K562 (cell line): ENCODE measurements at regions not wholly inside any gene's neighbourhood (a gene's known extent, or its start where the extent isn't known, plus 50 kb on each side); places are given as distances from the start of the nearest gene placed in this dataset.

ENCODE experiments used
- ATAC-seq: fragments of 200-7000 bp; cut with Tn5 transposase; 3 replicates; pipeline ENCODE4 v1.9.1; 2020; ENCODE audit warnings: moderate library complexity
- BruUV-seq: library from RNA; stranded (reverse); fragments of 400-500 nt; replicated peaks from 2 replicates; lab custom pipeline; 2021; lab: Mats Ljungman, UMichigan
- CTCF ChIA-PET: fragments of 300-600 bp; formaldehyde crosslinking; extraction: SDS; loops from one replicate; lab custom pipeline; 2021; ENCODE audit warnings: low intra/inter-chr PET ratio; lab: Yijun Ruan, JAX
- POLR2A ChIA-PET: fragments of 300-600, 350-650 bp; sonication (Branson Sonifier 250); formaldehyde crosslinking; extraction: SDS; loops from one replicate; lab custom pipeline; 2021; ENCODE audit warnings: antibody characterized with exemption, inconsistent platforms; lab: Yijun Ruan, JAX
- DNase-seq, 4 experiments: peaks; one replicate each; pipeline versions ENCODE4 v3.0.0 to v3.0.0-alpha.2; 2011 to 2018; ENCODE audit warnings: low spot score in 3 of 4, mixed read lengths in 3 of 4; ENCODE audit errors: extremely low read depth in 1 of 4
- FAIRE-seq: peaks from 2 replicates; lab custom pipeline; 2011; peaks lifted over from hg19 to GRCh38; lab: Jason Lieb, UNC
- H2AFZ ChIP-seq: 2 replicates; pipeline ENCODE4 v1.6.0; 2011; ENCODE audit warnings: low read depth, low read length, control low read depth, inconsistent platforms
- H3K27ac ChIP-seq: fragments of 200-600 bp; 3 replicates; pipeline ENCODE4 v1.8.0; 2011; ENCODE audit warnings: low read depth, mild to moderate bottlenecking, control low read depth, inconsistent platforms, low read length, moderate library complexity, mixed read lengths; ENCODE audit errors: extremely low read depth
- H3K27me3 ChIP-seq, 2 experiments: fragments of 300-600 bp in 1 of 2; 2 replicates in 1 of 2; 3 replicates in 1 of 2; pipeline versions ENCODE4 v1.6.0 to v1.8.0; 2011; ENCODE audit warnings: inconsistent platforms in 2 of 2, low read length in 2 of 2, mild to moderate bottlenecking in 1 of 2, mixed read lengths in 1 of 2, moderate library complexity in 1 of 2; ENCODE audit not compliant: control insufficient read depth in 2 of 2, insufficient read depth in 2 of 2
- H3K36me3 ChIP-seq: fragments of 300-600 bp; 3 replicates; pipeline ENCODE4 v1.8.0; 2011; ENCODE audit warnings: mild to moderate bottlenecking, low read length, inconsistent platforms; ENCODE audit not compliant: control insufficient read depth, insufficient read depth
- H3K4me1 ChIP-seq, 2 experiments: fragments of 200-600 bp in 1 of 2; replicated peaks in 1 of 2; 2 replicates in 1 of 2; 3 replicates in 1 of 2; pipeline versions ENCODE4 v1.5.1 to v1.8.0; 2011; ENCODE audit warnings: inconsistent platforms in 2 of 2, low read length in 2 of 2, mild to moderate bottlenecking in 1 of 2, mixed read lengths in 1 of 2, moderate library complexity in 1 of 2; ENCODE audit not compliant: control insufficient read depth in 2 of 2, insufficient read depth in 2 of 2
- H3K4me2 ChIP-seq: 2 replicates; pipeline ENCODE4 v1.6.1; 2011; ENCODE audit warnings: low read length, control low read depth, inconsistent platforms, mixed read lengths; ENCODE audit not compliant: insufficient read depth
- H3K4me3 ChIP-seq: fragments of 200-600 bp; sonication (generic), shearing (Covaris generic); 2 replicates; pipeline ENCODE4 v1.5.1; 2016; ENCODE audit warnings: control low read depth, inconsistent platforms
- H3K79me2 ChIP-seq: fragments of 200-600 bp; 3 replicates; pipeline ENCODE4 v1.8.0; 2011; ENCODE audit warnings: low read length, inconsistent platforms; ENCODE audit not compliant: control insufficient read depth, insufficient read depth
- H3K9ac ChIP-seq, 2 experiments: 2 replicates each; pipeline versions ENCODE4 v1.6.0 to v1.6.1; 2011; ENCODE audit warnings: low read depth in 2 of 2, low read length in 2 of 2, control low read depth in 1 of 2, inconsistent platforms in 1 of 2, mild to moderate bottlenecking in 1 of 2, mixed read lengths in 1 of 2; ENCODE audit not compliant: insufficient read depth in 1 of 2
- H3K9me1 ChIP-seq: one replicate; pipeline ENCODE4 v1.6.0; 2011; ENCODE audit warnings: inconsistent platforms, mild to moderate bottlenecking, low read length, moderate library complexity; ENCODE audit not compliant: control insufficient read depth, insufficient read depth
- H3K9me3 ChIP-seq: replicated peaks from 2 replicates; pipeline ENCODE4 v1.5.1; 2011; ENCODE audit warnings: low read depth, low read length, inconsistent platforms; ENCODE audit not compliant: control insufficient read depth, insufficient read depth
- H4K20me1 ChIP-seq: replicated peaks from 2 replicates; pipeline ENCODE4 v1.6.1; 2011; ENCODE audit warnings: low read length, inconsistent platforms, mixed read lengths; ENCODE audit not compliant: control insufficient read depth, insufficient read depth
- LARP7 ChIP-seq: fragments of 450-650 bp; IDR thresholded peaks from 2 replicates; pipeline ENCODE4 v1.6.1; 2016
- NCOA2 ChIP-seq, 2 experiments: fragments of 450-650 bp; IDR thresholded peaks; 2 replicates each; pipeline ENCODE4 v1.6.1; 2018; ENCODE audit warnings: mild to moderate bottlenecking in 2 of 2, moderate library complexity in 1 of 2; ENCODE audit not compliant: partially characterized antibody in 2 of 2
- RFX5 ChIP-seq: IDR thresholded peaks from 2 replicates; pipeline ENCODE4 v1.6.1; 2011; ENCODE audit warnings: low read depth, mild to moderate bottlenecking, improper control_type of control experiment, low read length
- ZNF3 ChIP-seq: fragments of 250-450 bp; sonication (Bioruptor Pico); IDR thresholded peaks from 2 replicates; pipeline ENCODE4 v1.5.0; 2021; ENCODE audit warnings: mild to moderate bottlenecking, moderate library complexity
- WGBS: fragments of 100-300 bp; shearing (Covaris generic); methylation state at CpG from one replicate; pipeline ENCODE4 v1.1.6; 2016; ENCODE audit warnings: low coverage, mixed read lengths; ENCODE audit not compliant: insufficient coverage; ENCODE audit errors: missing lambda C conversion rate; 5-methylcytosine and 5-hydroxymethylcytosine counted together
- in situ Hi-C: fragments of 300-500 bp; cut with MboI; formaldehyde crosslinking; loops from 4 replicates; pipeline ENCODE4 v1.15.0; 2018; ENCODE audit warnings: inconsistent platforms, mixed read lengths
- intact Hi-C: fragments of 100-400 bp; cut with micrococcal nuclease; formaldehyde crosslinking; loops from 2 replicates; pipeline ENCODE4 v1.14.2; 2022
- TF ChIP-seq, protein P1 (sequence below): fragments of 450-650 bp; IDR thresholded peaks from 2 replicates; pipeline ENCODE4 v1.6.1; 2017; ENCODE audit warnings: antibody characterized with exemption
- TF ChIP-seq, protein P2 (sequence below): sonication (generic); formaldehyde crosslinking; IDR thresholded peaks from 2 replicates; pipeline ENCODE4 v1.8.1; 2023; ENCODE audit warnings: mild to moderate bottlenecking, missing genetic modification reagents
- TF ChIP-seq, protein P3 (sequence below), 2 experiments: fragments of 450-650 bp in 1 of 2; IDR thresholded peaks; 2 replicates each; pipeline ENCODE4 v1.6.1; 2011 to 2017; ENCODE audit warnings: low read depth in 2 of 2, antibody characterized with exemption in 1 of 2, borderline replicate concordance in 1 of 2, low read length in 1 of 2, mild to moderate bottlenecking in 1 of 2, mixed read lengths in 1 of 2; ENCODE audit not compliant: control insufficient read depth in 1 of 2
- TF ChIP-seq, protein P4 (sequence below): IDR thresholded peaks from 3 replicates; pipeline ENCODE4 v1.6.1; 2011; ENCODE audit warnings: borderline replicate concordance, mild to moderate bottlenecking; ENCODE audit not compliant: insufficient read length, insufficient read depth

DNA sequence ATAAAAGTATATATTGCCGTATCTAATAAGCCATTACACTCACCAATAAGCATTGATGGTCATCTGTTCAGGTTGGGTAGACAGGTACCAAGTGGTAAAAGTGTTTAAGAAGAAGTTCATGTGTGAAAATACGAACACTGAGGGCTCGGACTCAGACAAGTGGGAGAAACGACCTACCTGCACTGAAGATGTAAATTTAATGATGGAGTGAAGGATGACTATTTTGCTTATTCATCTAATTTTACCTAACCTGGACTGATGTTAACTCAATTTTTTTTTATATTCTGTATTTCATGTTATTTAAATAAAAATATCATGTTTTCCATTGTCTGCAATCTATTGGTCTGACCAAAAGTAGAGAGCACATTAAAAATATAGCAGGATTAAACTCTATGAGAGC, 469.1 kb upstream of the BTBD3 start:
- Histone ChIP-seq H3K36me3 (no peaks in the 10 kb centered on the region), H3K4me3 (no peak overlapping the region), H3K9me3 (no peaks in the 10 kb centered on the region), H3K27ac (no peak overlapping the region), H4K20me1 (no peaks in the 10 kb centered on the region), H3K9ac (no peak overlapping the region), H2AFZ (no peak overlapping the region), H3K9me1 (no peaks in the 10 kb centered on the region), H3K79me2 (no peaks in the 10 kb centered on the region), H3K4me2 (no peak overlapping the region), H3K27me3 (no peaks in the 10 kb centered on the region), H3K4me1 (no peaks in the 10 kb centered on the region)
- no peak for DNase-seq
- intact Hi-C loops (no loop called here), in situ Hi-C loops (no loop called here)
- 0% methylated on average over 4 of the region's 4 CpGs for WGBS
- ChIA-PET CTCF (no interaction called here), POLR2A (no interaction called here)
- no peak for FAIRE-seq
- no TSS peak for BruUV-seq
- ATAC-seq: no peak
- no peak for TF ChIP-seq LARP7
- TF ChIP-seq RFX5: no peak
- TF ChIP-seq, protein P1, sequence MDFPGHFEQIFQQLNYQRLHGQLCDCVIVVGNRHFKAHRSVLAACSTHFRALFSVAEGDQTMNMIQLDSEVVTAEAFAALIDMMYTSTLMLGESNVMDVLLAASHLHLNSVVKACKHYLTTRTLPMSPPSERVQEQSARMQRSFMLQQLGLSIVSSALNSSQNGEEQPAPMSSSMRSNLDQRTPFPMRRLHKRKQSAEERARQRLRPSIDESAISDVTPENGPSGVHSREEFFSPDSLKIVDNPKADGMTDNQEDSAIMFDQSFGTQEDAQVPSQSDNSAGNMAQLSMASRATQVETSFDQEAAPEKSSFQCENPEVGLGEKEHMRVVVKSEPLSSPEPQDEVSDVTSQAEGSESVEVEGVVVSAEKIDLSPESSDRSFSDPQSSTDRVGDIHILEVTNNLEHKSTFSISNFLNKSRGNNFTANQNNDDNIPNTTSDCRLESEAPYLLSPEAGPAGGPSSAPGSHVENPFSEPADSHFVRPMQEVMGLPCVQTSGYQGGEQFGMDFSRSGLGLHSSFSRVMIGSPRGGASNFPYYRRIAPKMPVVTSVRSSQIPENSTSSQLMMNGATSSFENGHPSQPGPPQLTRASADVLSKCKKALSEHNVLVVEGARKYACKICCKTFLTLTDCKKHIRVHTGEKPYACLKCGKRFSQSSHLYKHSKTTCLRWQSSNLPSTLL: no peak
- TF ChIP-seq, all 486 proteins: peak for 0

DNA sequence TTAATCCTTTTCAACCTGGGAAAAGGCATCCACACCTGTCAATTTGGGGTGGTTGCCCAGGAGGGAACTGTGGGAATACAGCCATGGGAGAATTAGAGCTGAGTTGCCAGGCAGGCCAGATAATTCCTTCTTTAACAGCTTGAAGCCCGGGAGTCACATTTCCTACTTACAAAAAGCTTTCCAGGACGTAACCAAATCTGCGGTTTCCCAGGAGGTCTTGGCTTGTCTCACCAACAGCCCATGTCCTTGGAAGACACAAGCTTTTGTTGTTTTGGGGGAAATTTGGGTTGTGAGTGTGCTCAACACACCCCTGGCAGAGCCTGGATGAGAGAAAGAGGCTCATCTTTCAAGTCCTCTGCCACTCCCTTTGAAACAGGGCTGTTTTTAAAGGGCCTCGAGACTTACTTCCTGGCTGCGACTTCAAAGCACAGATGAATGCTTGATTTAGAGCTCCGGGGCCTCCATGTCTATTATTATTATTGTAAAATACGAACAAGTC, 465.9 kb upstream of the BTBD3 start:
- no peaks in the 10 kb centered on the region for H3K9me3 ChIP-seq
- POLR2A ChIA-PET: no interaction called here
- no peak for DNase-seq
- H3K36me3 ChIP-seq: no peaks in the 10 kb centered on the region
- no peak overlapping the region for H3K9ac ChIP-seq
- no peak for FAIRE-seq
- ATAC-seq: no peak
- no peak overlapping the region for H3K27ac ChIP-seq
- 0% methylated on average over 7 of the region's 7 CpGs for WGBS
- in situ Hi-C loops: no loop called here
- BruUV-seq: no TSS peak
- H4K20me1 ChIP-seq: no peaks in the 10 kb centered on the region
- no peak overlapping the region for H2AFZ ChIP-seq
- H3K9me1 ChIP-seq: no peaks in the 10 kb centered on the region
- CTCF ChIA-PET: no interaction called here
- intact Hi-C loops: no loop called here
- no peaks in the 10 kb centered on the region for H3K79me2 ChIP-seq
- H3K4me3 ChIP-seq: no peak overlapping the region
- H3K4me1 ChIP-seq: no peaks in the 10 kb centered on the region
- no peak overlapping the region for H3K4me2 ChIP-seq
- no peaks in the 10 kb centered on the region for H3K27me3 ChIP-seq
- TF ChIP-seq, protein P2, sequence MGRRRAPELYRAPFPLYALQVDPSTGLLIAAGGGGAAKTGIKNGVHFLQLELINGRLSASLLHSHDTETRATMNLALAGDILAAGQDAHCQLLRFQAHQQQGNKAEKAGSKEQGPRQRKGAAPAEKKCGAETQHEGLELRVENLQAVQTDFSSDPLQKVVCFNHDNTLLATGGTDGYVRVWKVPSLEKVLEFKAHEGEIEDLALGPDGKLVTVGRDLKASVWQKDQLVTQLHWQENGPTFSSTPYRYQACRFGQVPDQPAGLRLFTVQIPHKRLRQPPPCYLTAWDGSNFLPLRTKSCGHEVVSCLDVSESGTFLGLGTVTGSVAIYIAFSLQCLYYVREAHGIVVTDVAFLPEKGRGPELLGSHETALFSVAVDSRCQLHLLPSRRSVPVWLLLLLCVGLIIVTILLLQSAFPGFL (CRISPR knock-in tag): no peak
- no peak for TF ChIP-seq NCOA2 (IDR thresholded peaks at IDR 0.05; ENCODE audit: partially characterized antibody in 2 of 2)
- TF ChIP-seq, protein P3, sequence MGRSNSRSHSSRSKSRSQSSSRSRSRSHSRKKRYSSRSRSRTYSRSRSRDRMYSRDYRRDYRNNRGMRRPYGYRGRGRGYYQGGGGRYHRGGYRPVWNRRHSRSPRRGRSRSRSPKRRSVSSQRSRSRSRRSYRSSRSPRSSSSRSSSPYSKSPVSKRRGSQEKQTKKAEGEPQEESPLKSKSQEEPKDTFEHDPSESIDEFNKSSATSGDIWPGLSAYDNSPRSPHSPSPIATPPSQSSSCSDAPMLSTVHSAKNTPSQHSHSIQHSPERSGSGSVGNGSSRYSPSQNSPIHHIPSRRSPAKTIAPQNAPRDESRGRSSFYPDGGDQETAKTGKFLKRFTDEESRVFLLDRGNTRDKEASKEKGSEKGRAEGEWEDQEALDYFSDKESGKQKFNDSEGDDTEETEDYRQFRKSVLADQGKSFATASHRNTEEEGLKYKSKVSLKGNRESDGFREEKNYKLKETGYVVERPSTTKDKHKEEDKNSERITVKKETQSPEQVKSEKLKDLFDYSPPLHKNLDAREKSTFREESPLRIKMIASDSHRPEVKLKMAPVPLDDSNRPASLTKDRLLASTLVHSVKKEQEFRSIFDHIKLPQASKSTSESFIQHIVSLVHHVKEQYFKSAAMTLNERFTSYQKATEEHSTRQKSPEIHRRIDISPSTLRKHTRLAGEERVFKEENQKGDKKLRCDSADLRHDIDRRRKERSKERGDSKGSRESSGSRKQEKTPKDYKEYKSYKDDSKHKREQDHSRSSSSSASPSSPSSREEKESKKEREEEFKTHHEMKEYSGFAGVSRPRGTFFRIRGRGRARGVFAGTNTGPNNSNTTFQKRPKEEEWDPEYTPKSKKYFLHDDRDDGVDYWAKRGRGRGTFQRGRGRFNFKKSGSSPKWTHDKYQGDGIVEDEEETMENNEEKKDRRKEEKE (IDR thresholded peaks at IDR 0.05; ENCODE audit: borderline replicate concordance in 1 of 2, control insufficient read depth in 1 of 2, low read depth in 2 of 2, low read length in 1 of 2): no peak
- TF ChIP-seq, protein P4, sequence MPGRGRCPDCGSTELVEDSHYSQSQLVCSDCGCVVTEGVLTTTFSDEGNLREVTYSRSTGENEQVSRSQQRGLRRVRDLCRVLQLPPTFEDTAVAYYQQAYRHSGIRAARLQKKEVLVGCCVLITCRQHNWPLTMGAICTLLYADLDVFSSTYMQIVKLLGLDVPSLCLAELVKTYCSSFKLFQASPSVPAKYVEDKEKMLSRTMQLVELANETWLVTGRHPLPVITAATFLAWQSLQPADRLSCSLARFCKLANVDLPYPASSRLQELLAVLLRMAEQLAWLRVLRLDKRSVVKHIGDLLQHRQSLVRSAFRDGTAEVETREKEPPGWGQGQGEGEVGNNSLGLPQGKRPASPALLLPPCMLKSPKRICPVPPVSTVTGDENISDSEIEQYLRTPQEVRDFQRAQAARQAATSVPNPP: no peak
- no peak for TF ChIP-seq ZNF3 (CRISPR knock-in tag)
